CD14-positive monocyte (primary cell): ENCODE measurements at regions not wholly inside any gene's neighbourhood (a gene's known extent, or its start where the extent isn't known, plus 50 kb on each side); places are given as distances from the start of the nearest gene placed in this dataset.

ENCODE experiments used
- DNase-seq, 3 donors: peaks; one replicate each; pipeline ENCODE4 v3.0.0-alpha.2; 2011 to 2022
- H2AFZ ChIP-seq: 2 replicates; pipeline ENCODE4 v1.6.0; 2012; ENCODE audit warnings: mild to moderate bottlenecking, low read depth, low read length, inconsistent platforms; ENCODE audit not compliant: insufficient read depth, poor library complexity, severe bottlenecking
- H3K27ac ChIP-seq, 2 donors: 1 replicate in 1 of 2; 2 replicates in 1 of 2; pipeline ENCODE4 v1.5.1; 2012 to 2013; ENCODE audit warnings: low read length in 2 of 2, control low read depth in 1 of 2, inconsistent platforms in 1 of 2, low read depth in 1 of 2, mild to moderate bottlenecking in 1 of 2
- H3K27me3 ChIP-seq, 2 donors: one replicate each; pipeline versions ENCODE4 v1.6.0 to v1.6.1; 2011 to 2013; ENCODE audit warnings: low read length in 2 of 2; ENCODE audit not compliant: control insufficient read depth in 2 of 2, insufficient read depth in 2 of 2
- H3K36me3 ChIP-seq, 2 donors: replicated peaks in 1 of 2; 1 replicate in 1 of 2; 2 replicates in 1 of 2; pipeline versions ENCODE4 v1.5.1 to v1.6.1; 2012 to 2013; ENCODE audit warnings: low read length in 2 of 2, control low read depth in 1 of 2, inconsistent platforms in 1 of 2, mild to moderate bottlenecking in 1 of 2; ENCODE audit not compliant: insufficient read depth in 2 of 2, control insufficient read depth in 1 of 2
- H3K4me1 ChIP-seq, 2 donors: 1 replicate in 1 of 2; 2 replicates in 1 of 2; pipeline versions ENCODE4 v1.5.1 to v1.6.1; 2012 to 2013; ENCODE audit warnings: low read length in 2 of 2, control low read depth in 1 of 2, inconsistent platforms in 1 of 2, mild to moderate bottlenecking in 1 of 2, moderate library complexity in 1 of 2; ENCODE audit not compliant: insufficient read depth in 2 of 2, control insufficient read depth in 1 of 2
- H3K4me2 ChIP-seq: replicated peaks from 2 replicates; pipeline ENCODE3; 2012; ENCODE audit warnings: low read length, moderate library complexity, mild to moderate bottlenecking; ENCODE audit not compliant: poor library complexity, severe bottlenecking; ENCODE audit errors: extremely low read depth
- H3K4me3 ChIP-seq, 3 experiments: fragments of 200-600 bp in 1 of 3; sonication (generic) in 1 of 3; replicated peaks in 1 of 3; 1 replicate in 2 of 3; 2 replicates in 1 of 3; pipeline ENCODE4 v1.5.1; 2011 to 2013; ENCODE audit warnings: low read length in 3 of 3, mild to moderate bottlenecking in 3 of 3, control low read depth in 2 of 3, low read depth in 2 of 3, inconsistent platforms in 1 of 3, moderate library complexity in 1 of 3
- H3K79me2 ChIP-seq: 2 replicates; pipeline ENCODE4 v1.6.0; 2012; ENCODE audit warnings: mild to moderate bottlenecking, control low read depth, inconsistent platforms, low read length, moderate library complexity; ENCODE audit not compliant: insufficient read depth
- H3K9ac ChIP-seq: 2 replicates; pipeline ENCODE4 v1.6.0; 2017; ENCODE audit warnings: low read length, mild to moderate bottlenecking; ENCODE audit not compliant: insufficient read depth, poor library complexity, severe bottlenecking
- H3K9me3 ChIP-seq, 2 donors: replicated peaks in 1 of 2; 1 replicate in 1 of 2; 2 replicates in 1 of 2; pipeline versions ENCODE4 v1.5.1 to v1.6.1; 2012 to 2013; ENCODE audit warnings: low read length in 2 of 2, control low read depth in 1 of 2; ENCODE audit not compliant: control insufficient read depth in 1 of 2, insufficient read depth in 1 of 2
- H4K20me1 ChIP-seq: 2 replicates; pipeline ENCODE4 v1.6.0; 2012; ENCODE audit warnings: mild to moderate bottlenecking, low read length, control low read depth, moderate library complexity; ENCODE audit not compliant: insufficient read depth
- H3K27ac Mint-ChIP-seq, 7 donors: one replicate each; pipeline ENCODE4 v1.8.0; 2020; ENCODE audit warnings: mild to moderate bottlenecking in 7 of 7, mixed read lengths in 7 of 7, moderate library complexity in 6 of 7, inconsistent platforms in 2 of 7
- H3K27me3 Mint-ChIP-seq, 3 donors: one replicate each; pipeline ENCODE4 v1.8.0; 2021 to 2022; ENCODE audit warnings: low read depth in 3 of 3, mild to moderate bottlenecking in 3 of 3, mixed read lengths in 3 of 3, moderate library complexity in 3 of 3, inconsistent platforms in 1 of 3
- H3K36me3 Mint-ChIP-seq, 2 donors: one replicate each; pipeline ENCODE4 v1.8.0; 2020; ENCODE audit warnings: mixed read lengths in 2 of 2, inconsistent platforms in 1 of 2, mild to moderate bottlenecking in 1 of 2
- H3K4me1 Mint-ChIP-seq: one replicate; pipeline ENCODE4 v1.8.0; 2020; ENCODE audit warnings: mild to moderate bottlenecking, mixed read lengths
- H3K4me3 Mint-ChIP-seq, 2 donors: one replicate each; pipeline ENCODE4 v1.8.0; 2020; ENCODE audit warnings: mild to moderate bottlenecking in 2 of 2, mixed read lengths in 2 of 2, moderate library complexity in 1 of 2
- H3K9me3 Mint-ChIP-seq, 7 donors: one replicate each; pipeline ENCODE4 v1.8.0; 2020 to 2022; ENCODE audit warnings: mixed read lengths in 7 of 7, mild to moderate bottlenecking in 6 of 7, moderate library complexity in 6 of 7, inconsistent platforms in 2 of 7
- WGBS: methylation state at CpG from one replicate; pipeline ENCODE4 v1.1.5; 2013; ENCODE audit warnings: missing lambda C conversion rate; ENCODE audit not compliant: insufficient coverage; 5-methylcytosine and 5-hydroxymethylcytosine counted together
- intact Hi-C, 2 donors: fragments of 100-400 bp; cut with micrococcal nuclease; formaldehyde crosslinking; loops; one replicate each; pipeline versions ENCODE4 v1.15.0 to v1.15.1; 2023
- TF ChIP-seq, protein P1 (sequence below): fragments of 200-600 bp; IDR thresholded peaks from one replicate; pipeline ENCODE4 v1.8.0; 2022; ENCODE audit warnings: antibody characterized with exemption, mild to moderate bottlenecking

DNA sequence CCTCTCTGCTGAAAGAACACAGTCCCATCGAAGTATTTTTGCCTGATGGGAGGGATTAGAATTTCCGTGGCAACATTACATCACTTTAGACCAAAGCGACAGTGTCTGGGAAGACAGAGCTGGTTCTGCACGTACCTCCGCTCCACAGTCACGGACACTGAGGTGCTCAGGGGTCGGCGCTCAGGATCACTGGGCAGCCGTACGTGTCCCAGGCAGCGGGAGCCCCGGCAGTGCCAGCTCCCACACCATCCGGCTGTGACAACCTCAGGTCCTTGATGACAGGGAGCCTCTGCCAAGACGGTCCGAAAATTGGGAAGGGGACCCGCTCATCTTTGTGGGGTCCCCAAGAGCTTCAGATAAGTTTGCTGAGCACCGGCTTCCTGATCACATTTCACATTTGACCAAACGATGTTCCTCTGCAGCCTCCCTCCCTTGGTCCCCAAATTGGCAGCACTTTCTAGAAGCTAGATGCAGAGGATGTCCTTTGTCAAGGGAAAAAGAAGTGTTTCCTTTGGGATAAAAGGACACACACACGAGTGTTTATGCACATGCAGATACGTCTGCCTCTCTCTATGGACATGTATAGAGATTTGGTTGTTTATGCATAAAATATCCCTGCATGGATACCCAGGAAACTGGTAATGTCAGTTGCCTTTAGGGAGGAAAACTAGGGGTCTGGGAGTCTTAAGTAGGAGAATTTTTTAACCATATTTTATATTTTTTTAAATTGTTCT, 61.6 kb upstream of the LINC01488 start:
- peaks cover 5 to 35% (median 16%) of the 10 kb centered on the region in 3 donors for H3K27me3 Mint-ChIP-seq
- Histone ChIP-seq H3K79me2 (no peaks in the 10 kb centered on the region), H3K4me2 (no peak overlapping the region), H3K27ac (no peak overlapping the region), H4K20me1 (no peaks in the 10 kb centered on the region), H2AFZ (no peak overlapping the region), H3K9ac (no peak overlapping the region), H3K9me3 (peaks cover 6% of the 10 kb centered on the region in 2 donors), H3K4me1 (peaks cover 13 to 17% of the 10 kb centered on the region in 2 donors), H3K27me3 (peaks cover 0 to 17% of the 10 kb centered on the region in 2 donors), H3K4me3 (no peak overlapping the region), H3K36me3 (no peaks in the 10 kb centered on the region)
- 94% methylated on average over 15 of the region's 20 CpGs for WGBS
- no peak for DNase-seq
- H3K36me3 Mint-ChIP-seq: no peaks in the 10 kb centered on the region
- H3K9me3 Mint-ChIP-seq: peaks cover 1 to 6% (median 5%) of the 10 kb centered on the region in 7 donors
- TF ChIP-seq, protein P1, sequence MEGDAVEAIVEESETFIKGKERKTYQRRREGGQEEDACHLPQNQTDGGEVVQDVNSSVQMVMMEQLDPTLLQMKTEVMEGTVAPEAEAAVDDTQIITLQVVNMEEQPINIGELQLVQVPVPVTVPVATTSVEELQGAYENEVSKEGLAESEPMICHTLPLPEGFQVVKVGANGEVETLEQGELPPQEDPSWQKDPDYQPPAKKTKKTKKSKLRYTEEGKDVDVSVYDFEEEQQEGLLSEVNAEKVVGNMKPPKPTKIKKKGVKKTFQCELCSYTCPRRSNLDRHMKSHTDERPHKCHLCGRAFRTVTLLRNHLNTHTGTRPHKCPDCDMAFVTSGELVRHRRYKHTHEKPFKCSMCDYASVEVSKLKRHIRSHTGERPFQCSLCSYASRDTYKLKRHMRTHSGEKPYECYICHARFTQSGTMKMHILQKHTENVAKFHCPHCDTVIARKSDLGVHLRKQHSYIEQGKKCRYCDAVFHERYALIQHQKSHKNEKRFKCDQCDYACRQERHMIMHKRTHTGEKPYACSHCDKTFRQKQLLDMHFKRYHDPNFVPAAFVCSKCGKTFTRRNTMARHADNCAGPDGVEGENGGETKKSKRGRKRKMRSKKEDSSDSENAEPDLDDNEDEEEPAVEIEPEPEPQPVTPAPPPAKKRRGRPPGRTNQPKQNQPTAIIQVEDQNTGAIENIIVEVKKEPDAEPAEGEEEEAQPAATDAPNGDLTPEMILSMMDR: no peak
- intact Hi-C loops: no loop called here
- no peak overlapping the region for H3K4me3 Mint-ChIP-seq
- no peak overlapping the region for H3K27ac Mint-ChIP-seq
- peaks cover 13% of the 10 kb centered on the region for H3K4me1 Mint-ChIP-seq

DNA sequence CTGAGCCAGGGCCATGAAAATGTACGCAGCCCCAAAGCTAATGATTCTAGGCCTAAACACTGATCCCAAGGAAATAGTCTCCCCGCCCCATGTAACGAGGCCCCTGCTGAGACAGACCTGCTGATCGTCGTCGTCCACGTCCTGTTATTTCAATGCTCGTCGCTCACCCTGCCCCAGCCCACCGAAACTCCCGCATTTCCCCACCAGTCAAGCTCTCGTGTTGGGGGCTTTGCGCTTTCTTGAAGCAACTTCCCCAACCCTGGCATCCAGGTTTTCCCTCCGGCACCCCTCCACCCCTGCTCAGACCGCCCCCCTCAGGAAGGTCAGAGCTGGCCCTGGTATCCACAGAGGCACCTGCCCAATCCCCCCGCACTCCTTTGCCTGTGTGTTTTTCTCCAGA, 58.8 kb upstream of the LINC01488 start:
- Histone ChIP-seq H3K9ac (no peak overlapping the region), H3K4me2 (no peak overlapping the region), H3K79me2 (no peaks in the 10 kb centered on the region), H3K9me3 (peaks cover 8% of the 10 kb centered on the region in 2 donors), H3K4me3 (no peak overlapping the region), H2AFZ (no peak overlapping the region), H3K36me3 (no peaks in the 10 kb centered on the region), H3K27ac (no peak overlapping the region), H4K20me1 (no peaks in the 10 kb centered on the region), H3K4me1 (no peaks in the 10 kb centered on the region), H3K27me3 (peaks cover 0 to 3% of the 10 kb centered on the region in 2 donors)
- Mint-ChIP-seq H3K27ac (no peak overlapping the region), H3K9me3 (peaks cover 2 to 13% (median 7%) of the 10 kb centered on the region in 7 donors), H3K4me3 (no peak overlapping the region), H3K27me3 (peaks cover 6 to 13% (median 11%) of the 10 kb centered on the region in 3 donors), H3K36me3 (no peaks in the 10 kb centered on the region), H3K4me1 (no peaks in the 10 kb centered on the region)
- no peak for DNase-seq
- intact Hi-C loops: no loop called here
- WGBS: 96% methylated on average over 13 of the region's 16 CpGs
- TF ChIP-seq, protein P1: no peak
